Vagina (tissue), 2 donors: ENCODE measurements at regions not wholly inside any gene's neighbourhood (a gene's known extent, or its start where the extent isn't known, plus 50 kb on each side); places are given as distances from the start of the nearest gene placed in this dataset.

Experiments
- DNase-seq, 2 donors: peaks; one replicate each; pipeline ENCODE4 v3.0.0-alpha.2; 2017; ENCODE audit errors: extremely low spot score in 2 of 2
- H3K27ac ChIP-seq: fragments of 200-600 bp; sonication (generic); one replicate; pipeline ENCODE4 v1.5.1; 2019
- H3K27me3 ChIP-seq: fragments of 200-600 bp; sonication (generic); one replicate; pipeline ENCODE4 v1.5.1; 2019
- H3K36me3 ChIP-seq, 2 donors: fragments of 200-600 bp; sonication (generic); one replicate each; pipeline ENCODE4 v1.5.1; 2017 to 2019
- H3K4me1 ChIP-seq: fragments of 200-600 bp; sonication (generic); one replicate; pipeline ENCODE4 v1.5.1; 2019
- H3K4me3 ChIP-seq, 2 donors: fragments of 200-600 bp; sonication (generic); 1 replicate in 1 of 2; 2 replicates in 1 of 2; pipeline ENCODE4 v1.5.1; 2016 to 2019
- H3K9me3 ChIP-seq: fragments of 200-600 bp; sonication (generic); one replicate; pipeline ENCODE4 v1.5.1; 2019
- POLR2A ChIP-seq, 2 donors: fragments of 450-650 bp; IDR thresholded peaks; one replicate each; pipeline ENCODE4 v1.6.1; 2017; ENCODE audit warnings: antibody characterized with exemption in 2 of 2, mild to moderate bottlenecking in 2 of 2, moderate library complexity in 2 of 2
- POLR2AphosphoS5 ChIP-seq, 2 donors: sonication (generic); formaldehyde crosslinking; IDR thresholded peaks; one replicate each; pipeline ENCODE4 v1.9.0; 2017; ENCODE audit warnings: antibody characterized with exemption in 2 of 2, mild to moderate bottlenecking in 2 of 2, low read depth in 1 of 2; ENCODE audit not compliant: insufficient read depth in 1 of 2
- intact Hi-C: fragments of 100-400 bp; cut with DNase I; formaldehyde crosslinking; loops from one replicate; pipeline ENCODE4 v1.15.1; 2023
- TF ChIP-seq, protein P1 (sequence below), 3 experiments: fragments of 450-650 bp in 2 of 3; fragments of 200-600 bp in 1 of 3; sonication (generic) in 1 of 3; IDR thresholded peaks; one replicate each; pipeline ENCODE4 v1.5.1; 2017 to 2019; ENCODE audit warnings: antibody characterized with exemption in 3 of 3, mild to moderate bottlenecking in 2 of 3, moderate library complexity in 2 of 3

DNA sequence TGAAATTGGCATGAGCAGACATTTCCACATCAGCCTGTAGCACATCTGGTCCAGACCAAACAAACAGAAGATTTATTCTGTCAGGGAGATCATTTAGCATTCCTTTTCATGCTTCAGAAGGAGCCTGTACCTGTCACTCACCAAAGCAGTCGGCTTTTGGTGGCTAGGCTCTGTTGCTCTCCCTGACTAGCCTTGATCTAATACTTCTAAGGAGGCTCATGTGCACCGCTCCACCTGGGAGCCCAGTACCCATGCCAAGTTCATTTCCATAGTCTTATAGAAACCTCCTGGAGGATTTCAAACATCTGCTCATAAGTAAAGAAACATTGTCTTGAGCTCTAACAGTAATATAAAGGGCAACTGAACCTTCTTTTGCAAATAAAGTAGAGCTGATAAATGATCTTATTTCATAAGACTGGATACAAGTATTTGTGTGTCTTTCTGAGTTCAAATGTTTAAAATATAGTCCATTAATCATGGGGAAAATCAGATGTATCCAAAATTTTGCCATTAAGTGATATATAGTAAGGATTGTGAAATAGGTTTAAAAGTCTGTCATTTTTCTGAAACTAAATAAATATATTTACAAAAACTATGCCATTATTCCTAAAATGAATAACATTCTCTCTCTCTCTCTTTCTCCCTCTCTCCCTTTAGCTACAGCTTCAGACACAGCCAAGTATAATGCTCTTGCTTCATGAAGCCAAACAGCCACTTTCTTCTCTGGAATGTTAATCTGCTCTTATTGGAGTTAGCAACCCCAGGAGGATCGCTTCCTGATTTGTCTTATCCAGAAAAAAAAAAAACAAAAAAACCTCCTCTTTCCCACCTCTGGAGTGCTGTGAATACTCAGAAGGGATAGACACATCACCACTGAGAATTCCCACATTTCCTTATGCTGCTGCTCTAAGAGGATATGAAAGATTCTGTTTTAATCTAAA is 192.7 kb upstream of the TFAP2D start:
- Histone ChIP-seq H3K4me3 (no peak overlapping the region), H3K36me3 (no peaks in the 10 kb centered on the region), H3K27me3 (no peaks in the 10 kb centered on the region), H3K4me1 (no peaks in the 10 kb centered on the region), H3K9me3 (no peaks in the 10 kb centered on the region), H3K27ac (no peak overlapping the region)
- DNase-seq, result no peak
- intact Hi-C loops, result no loop called here
- TF ChIP-seq, protein P1, sequence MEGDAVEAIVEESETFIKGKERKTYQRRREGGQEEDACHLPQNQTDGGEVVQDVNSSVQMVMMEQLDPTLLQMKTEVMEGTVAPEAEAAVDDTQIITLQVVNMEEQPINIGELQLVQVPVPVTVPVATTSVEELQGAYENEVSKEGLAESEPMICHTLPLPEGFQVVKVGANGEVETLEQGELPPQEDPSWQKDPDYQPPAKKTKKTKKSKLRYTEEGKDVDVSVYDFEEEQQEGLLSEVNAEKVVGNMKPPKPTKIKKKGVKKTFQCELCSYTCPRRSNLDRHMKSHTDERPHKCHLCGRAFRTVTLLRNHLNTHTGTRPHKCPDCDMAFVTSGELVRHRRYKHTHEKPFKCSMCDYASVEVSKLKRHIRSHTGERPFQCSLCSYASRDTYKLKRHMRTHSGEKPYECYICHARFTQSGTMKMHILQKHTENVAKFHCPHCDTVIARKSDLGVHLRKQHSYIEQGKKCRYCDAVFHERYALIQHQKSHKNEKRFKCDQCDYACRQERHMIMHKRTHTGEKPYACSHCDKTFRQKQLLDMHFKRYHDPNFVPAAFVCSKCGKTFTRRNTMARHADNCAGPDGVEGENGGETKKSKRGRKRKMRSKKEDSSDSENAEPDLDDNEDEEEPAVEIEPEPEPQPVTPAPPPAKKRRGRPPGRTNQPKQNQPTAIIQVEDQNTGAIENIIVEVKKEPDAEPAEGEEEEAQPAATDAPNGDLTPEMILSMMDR (IDR thresholded peaks at IDR 0.05), result no peak
- TF ChIP-seq POLR2A (IDR thresholded peaks at IDR 0.05) (no peak), POLR2AphosphoS5 (IDR thresholded peaks at IDR 0.05; ENCODE audit: insufficient read depth in 1 of 2, low read depth in 1 of 2) (no peak)

GRCh38 chr6:50524341-50524740 is 189.0 kb upstream of the TFAP2D start:
- TF ChIP-seq POLR2AphosphoS5 (IDR thresholded peaks at IDR 0.05; ENCODE audit: insufficient read depth in 1 of 2, low read depth in 1 of 2) (no peak), POLR2A (IDR thresholded peaks at IDR 0.05) (no peak)
- TF ChIP-seq, protein P1 (IDR thresholded peaks at IDR 0.05), result no peak
- H3K36me3 ChIP-seq, result no peaks in the 10 kb centered on the region
- no peak for DNase-seq
- H3K9me3 ChIP-seq, result no peaks in the 10 kb centered on the region
- H3K27ac ChIP-seq, result no peak overlapping the region
- H3K4me3 ChIP-seq, result no peak overlapping the region
- H3K4me1 ChIP-seq, result no peaks in the 10 kb centered on the region
- intact Hi-C loops, result no loop called here
- no peaks in the 10 kb centered on the region for H3K27me3 ChIP-seq

DNA sequence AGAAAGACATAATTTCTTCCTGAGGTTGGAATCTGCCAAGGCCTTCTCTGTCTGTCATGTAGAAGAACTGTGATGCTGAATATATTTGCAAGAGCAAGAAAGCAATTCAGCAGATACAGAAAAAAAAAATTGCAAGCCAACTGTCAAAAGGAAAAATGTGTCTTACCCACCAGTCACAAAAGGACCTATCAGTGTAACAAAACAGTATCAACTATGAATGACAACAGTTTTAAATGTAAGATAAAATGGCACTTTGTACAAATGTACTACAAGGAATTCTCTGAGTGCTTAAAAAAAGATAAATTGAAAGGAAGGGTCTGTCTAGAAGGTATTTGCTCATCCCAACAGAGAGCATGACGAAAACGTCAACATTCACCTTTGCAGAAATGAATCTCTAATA is 185.3 kb upstream of the TFAP2D start:
- TF ChIP-seq POLR2AphosphoS5 (IDR thresholded peaks at IDR 0.05; ENCODE audit: insufficient read depth in 1 of 2, low read depth in 1 of 2), result no peak
- no peak for TF ChIP-seq POLR2A (IDR thresholded peaks at IDR 0.05)
- TF ChIP-seq, protein P1 (IDR thresholded peaks at IDR 0.05), result no peak
- H3K4me1 ChIP-seq, result no peaks in the 10 kb centered on the region
- DNase-seq, result no peak
- H3K9me3 ChIP-seq, result no peaks in the 10 kb centered on the region
- H3K27ac ChIP-seq, result no peak overlapping the region
- intact Hi-C loops, result no loop called here
- no peaks in the 10 kb centered on the region for H3K36me3 ChIP-seq
- H3K4me3 ChIP-seq, result no peak overlapping the region
- H3K27me3 ChIP-seq, result no peaks in the 10 kb centered on the region

DNA sequence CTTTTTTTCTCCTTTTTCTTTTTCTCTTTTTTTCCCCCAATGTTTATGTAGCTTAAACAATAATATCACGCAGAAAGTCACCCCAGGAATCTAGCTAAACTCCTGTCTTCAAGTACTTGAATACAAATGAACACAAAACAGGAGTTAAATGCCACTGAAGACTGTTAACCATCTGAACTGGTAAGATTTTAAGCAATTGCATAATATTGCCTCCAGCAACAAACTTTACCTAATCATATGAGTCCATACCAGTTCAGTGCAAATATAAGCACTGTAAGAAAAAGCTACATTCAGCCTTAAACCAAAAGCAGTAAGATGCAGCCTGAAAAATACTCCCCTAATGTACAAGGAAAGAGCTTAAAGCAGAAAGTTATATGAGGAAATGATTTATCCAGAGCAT is 173.9 kb upstream of the TFAP2D start:
- intact Hi-C loops, result no loop called here
- H3K27ac ChIP-seq, result no peak overlapping the region
- no peak for DNase-seq
- H3K4me3 ChIP-seq, result no peak overlapping the region
- H3K4me1 ChIP-seq, result no peaks in the 10 kb centered on the region
- no peaks in the 10 kb centered on the region for H3K9me3 ChIP-seq
- H3K27me3 ChIP-seq, result no peaks in the 10 kb centered on the region
- TF ChIP-seq POLR2A (IDR thresholded peaks at IDR 0.05) (no peak), POLR2AphosphoS5 (IDR thresholded peaks at IDR 0.05; ENCODE audit: insufficient read depth in 1 of 2, low read depth in 1 of 2) (no peak)
- TF ChIP-seq, protein P1 (IDR thresholded peaks at IDR 0.05), result no peak
- no peaks in the 10 kb centered on the region for H3K36me3 ChIP-seq

- Histone ChIP-seq H3K9me3 (no peaks in the 10 kb centered on the region), H3K36me3 (no peaks in the 10 kb centered on the region), H3K4me3 (no peak overlapping the region), H3K27ac (no peak overlapping the region), H3K4me1 (no peaks in the 10 kb centered on the region), H3K27me3 (no peaks in the 10 kb centered on the region)
- DNase-seq, result no peak
- TF ChIP-seq POLR2AphosphoS5 (IDR thresholded peaks at IDR 0.05; ENCODE audit: insufficient read depth in 1 of 2, low read depth in 1 of 2) (no peak), POLR2A (IDR thresholded peaks at IDR 0.05) (no peak)
- TF ChIP-seq, protein P1 (IDR thresholded peaks at IDR 0.05), result no peak
- intact Hi-C loops, result no loop called here
Observed at GRCh38 chr6:50541941-50542340, 171.4 kb upstream of the TFAP2D start.
